Hematopoietic multipotent progenitor cell treated with erythropoietin and hydrocortisone succinate and interleukin-3 and kit ligand, for 8 days (in vitro differentiated cells): ENCODE measurements at regions not wholly inside any gene's neighbourhood (a gene's known extent, or its start where the extent isn't known, plus 50 kb on each side); places are given as distances from the start of the nearest gene placed in this dataset.

ENCODE experiments used
- DNase-seq: peaks from one replicate; pipeline ENCODE4 v3.0.0-alpha.2; 2015

GRCh38 chr3:72120806-72121778, 336.1 kb upstream of the PROK2 start:
- no peak for DNase-seq

GRCh38 chr3:72120039-72120438, 335.1 kb upstream of the PROK2 start:
- DNase-seq = no peak

DNA sequence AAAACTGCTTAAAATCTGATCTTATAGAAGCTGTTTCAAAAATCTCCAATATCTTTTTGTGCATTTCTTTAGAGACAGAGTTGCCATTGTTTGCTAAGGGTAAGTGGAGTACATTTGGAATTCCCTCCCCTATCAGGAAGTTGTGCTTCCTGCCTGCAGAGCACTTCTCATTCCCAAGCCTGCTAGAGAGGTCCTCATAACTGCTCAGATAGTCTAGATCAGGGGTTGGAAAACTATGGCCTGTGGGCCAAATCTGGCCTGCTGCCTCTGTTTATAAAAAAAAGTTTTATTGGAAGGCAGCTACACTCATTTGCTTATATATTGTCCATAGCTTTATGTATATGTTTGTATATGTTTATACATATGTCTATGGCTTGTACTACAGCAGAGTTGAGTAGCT, 333.7 kb upstream of the PROK2 start:
- DNase-seq = no peak

DNA sequence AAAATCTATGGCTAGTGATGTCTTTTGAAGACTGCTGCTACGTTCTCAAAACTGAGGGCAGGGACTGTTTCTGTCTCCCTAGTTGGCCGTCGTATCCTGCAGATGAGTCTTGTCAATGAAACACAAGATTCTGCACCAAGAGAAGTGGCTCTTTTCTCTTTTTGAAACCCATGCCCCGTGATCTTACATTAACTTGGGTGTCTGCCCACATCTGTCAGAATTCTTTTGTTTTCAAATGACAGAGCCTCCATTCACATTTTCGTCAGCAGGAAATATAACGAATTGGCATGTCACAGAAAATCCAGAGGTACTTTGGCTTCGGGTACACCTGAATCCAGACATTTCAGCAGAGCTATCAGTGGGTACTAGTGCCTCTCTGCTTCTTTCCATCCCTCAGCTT, 331.3 kb upstream of the PROK2 start:
- DNase-seq = no peak

GRCh38 chr3:72115307-72115706, 330.4 kb upstream of the PROK2 start:
- DNase-seq = no peak

- no peak for DNase-seq
Observed at GRCh38 chr3:72114773-72115172, 329.8 kb upstream of the PROK2 start.

DNA sequence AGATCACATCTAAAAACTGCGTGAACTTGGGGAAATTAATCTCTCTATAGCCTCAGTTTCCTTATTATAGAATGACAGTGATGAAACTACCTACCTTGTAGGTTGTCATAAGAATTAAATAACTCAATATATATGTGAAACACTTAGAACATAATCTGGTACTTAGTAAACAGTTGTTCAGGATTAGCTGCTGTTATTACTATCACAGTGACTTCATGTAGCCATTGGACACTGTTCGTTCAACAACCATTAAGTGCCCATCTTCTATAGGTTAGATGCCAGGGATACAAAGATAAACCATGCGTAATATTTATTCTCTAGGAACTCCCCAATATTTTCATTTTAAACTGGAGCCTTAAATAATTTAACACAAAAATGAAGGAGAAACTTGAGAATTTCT, 329.0 kb upstream of the PROK2 start:
- no peak for DNase-seq

DNA sequence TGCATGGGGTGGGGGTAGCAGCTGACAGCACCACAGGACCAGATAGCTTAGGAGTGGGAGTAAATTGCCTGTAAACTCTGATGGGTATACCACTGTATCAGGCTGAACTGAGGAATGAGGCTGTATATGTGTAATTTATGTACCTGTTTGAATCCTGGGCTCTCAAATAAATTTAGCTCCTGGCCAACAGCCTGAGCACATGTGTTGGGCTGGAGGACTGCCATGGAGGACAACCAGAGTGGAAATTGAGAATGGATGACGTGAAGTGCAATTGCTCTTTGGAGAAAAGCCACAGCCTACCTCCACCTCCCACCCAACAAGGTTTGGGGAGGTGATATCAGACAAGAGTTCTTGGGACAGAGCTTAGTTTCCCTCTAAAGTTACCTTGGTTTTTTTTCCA, 328.6 kb upstream of the PROK2 start:
- no peak for DNase-seq

DNA sequence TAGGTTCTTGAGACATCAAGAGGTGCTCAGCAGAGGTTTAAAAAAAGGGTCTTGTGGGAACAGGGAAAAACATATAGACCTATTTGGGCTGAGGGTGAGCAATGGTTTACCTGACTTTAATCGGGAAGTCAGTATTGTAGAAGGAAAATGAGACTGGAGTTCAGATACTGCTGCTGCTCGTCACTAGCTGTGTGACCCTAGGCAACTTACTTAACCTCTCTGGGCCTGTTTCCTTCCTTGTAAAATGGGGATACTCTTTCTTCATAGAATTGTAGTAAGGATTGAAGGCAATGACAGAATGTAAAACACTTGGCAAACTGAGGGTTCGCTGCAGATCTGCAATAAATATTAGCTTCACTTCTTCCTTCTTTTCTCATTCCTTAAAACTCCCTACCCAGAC, 327.5 kb upstream of the PROK2 start:
- no peak for DNase-seq

- no peak for DNase-seq
Observed at GRCh38 chr3:72111265-72112205, 326.6 kb upstream of the PROK2 start.

DNA sequence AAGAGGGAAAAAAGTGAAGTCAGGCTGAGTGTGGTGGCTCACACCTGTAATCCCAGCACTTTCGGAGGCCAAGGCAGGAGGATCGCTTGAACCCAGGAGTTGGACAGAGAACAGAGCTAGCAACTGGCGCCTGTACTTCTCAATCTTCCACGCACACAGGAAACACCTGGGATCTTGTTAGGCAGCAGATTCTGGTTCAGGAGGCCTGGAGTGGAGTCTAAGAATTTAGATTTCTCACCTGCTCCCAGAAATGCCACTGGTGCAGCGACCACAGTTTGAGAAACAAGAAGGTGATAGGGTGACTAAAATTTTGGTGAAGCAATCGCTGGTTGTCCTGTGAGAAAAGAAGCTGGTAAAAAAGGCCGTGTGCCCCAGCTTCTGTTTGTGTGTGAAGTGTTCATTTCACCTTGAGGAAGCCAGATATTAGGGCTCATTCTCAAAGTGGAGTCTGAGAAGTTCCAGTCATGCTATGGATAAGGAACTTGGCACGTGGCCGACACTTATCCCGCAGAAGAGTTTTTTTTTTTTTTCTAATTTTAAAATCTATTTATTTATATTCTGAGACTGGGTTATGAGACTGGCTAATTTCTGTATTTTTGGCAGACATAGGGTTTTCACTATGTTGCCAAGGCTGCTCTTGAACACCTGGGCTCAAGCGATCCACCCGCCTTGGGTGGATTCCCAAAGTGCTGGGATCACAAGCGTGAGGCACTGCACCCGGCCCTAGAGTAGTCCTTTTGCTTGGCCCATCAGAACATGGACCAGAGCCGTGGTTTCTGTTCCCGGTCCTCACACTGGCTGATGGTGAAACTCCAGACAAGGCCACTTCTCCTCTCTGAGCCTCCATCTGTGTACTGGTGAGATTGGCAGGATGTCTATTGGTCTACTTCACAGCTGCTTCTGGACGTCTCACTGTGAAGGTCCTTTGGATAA, 324.6 kb upstream of the PROK2 start:
- DNase-seq = no peak

DNA sequence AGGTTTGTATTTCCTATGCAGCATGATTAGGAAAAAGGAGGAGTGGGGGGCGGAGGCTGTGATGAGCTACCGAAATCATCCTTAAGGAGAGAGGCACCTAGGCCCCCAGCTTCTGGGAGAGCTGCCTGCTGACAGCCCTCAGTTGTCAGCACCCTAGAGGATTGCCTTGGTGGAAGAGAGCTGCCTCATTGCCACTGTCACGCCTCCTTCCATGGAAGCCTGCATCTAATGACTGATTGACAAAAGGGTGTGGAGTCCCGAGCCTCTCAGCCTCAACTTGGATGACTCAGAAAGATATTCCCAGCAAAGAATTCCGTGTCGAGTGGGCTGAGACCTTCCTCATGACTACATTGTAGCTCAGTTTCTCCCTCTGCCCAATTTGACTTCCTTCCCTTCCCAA, 320.4 kb upstream of the PROK2 start:
- DNase-seq = no peak

GRCh38 chr3:72102112-72102616, 317.2 kb upstream of the PROK2 start:
- no peak for DNase-seq

GRCh38 chr3:72101494-72101893, 316.5 kb upstream of the PROK2 start:
- no peak for DNase-seq

GRCh38 chr3:72100601-72101187, 315.7 kb upstream of the PROK2 start:
- DNase-seq = peak; percentile 19

DNA sequence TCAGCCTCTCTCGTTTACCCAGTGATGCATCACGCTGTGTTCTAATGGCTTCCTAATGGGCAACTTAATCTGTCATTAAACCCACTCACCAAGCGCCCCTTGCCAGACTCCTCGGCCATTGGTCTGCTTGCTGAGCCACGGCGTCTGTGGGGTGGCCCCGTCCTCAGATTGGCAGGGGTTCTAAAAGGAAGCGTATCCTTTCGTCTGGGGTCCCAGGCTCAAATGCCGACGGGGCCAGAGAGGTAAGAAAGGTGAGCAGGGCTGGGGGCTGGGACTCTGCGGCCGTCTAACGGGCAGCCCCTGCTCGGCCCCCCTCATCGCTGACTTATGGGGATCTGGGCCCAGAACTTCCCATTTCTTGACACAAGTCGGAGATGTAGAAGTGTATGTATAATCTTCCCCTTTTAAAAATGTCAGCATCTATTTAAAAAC, 315.1 kb upstream of the PROK2 start:
- DNase-seq = no peak

DNA sequence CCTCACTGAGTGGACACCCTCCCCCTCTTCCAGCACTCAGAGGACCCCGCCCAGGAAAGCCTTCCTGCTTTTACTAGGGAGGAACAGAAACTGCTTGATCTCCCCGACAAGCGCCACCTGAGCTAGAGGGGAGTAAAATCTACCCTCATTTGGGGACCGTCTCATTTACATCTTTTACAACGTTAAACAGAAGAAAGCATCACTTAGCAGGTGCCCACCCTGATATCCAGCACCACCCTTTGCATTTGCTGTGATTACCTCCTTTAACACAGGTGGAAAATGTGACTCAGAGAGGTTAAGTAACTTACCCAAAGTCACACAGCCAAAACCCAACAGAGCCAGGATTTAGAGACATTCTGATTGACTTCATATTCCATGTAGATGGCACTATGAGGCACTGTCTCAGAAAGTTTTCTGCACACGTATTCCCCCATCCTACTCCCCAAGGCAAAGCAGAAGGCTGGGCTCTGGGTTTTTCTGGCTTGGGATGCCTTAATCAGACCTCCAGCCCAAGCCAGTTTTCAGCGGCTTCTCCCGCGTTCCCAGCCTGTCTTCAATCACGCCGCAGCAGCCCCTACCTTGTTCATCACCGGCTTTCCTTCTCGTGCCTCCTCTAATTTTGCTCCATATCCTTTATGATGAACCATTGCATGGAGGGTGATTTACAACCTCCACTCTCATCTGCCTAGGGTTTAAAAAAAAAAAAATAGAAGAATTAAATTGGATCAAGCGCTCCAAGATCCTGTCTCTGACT, 314.6 kb upstream of the PROK2 start:
- no peak for DNase-seq

GRCh38 chr3:72097053-72097452, 312.1 kb upstream of the PROK2 start:
- DNase-seq = no peak

GRCh38 chr3:72095521-72095920, 310.6 kb upstream of the PROK2 start:
- DNase-seq = no peak

DNA sequence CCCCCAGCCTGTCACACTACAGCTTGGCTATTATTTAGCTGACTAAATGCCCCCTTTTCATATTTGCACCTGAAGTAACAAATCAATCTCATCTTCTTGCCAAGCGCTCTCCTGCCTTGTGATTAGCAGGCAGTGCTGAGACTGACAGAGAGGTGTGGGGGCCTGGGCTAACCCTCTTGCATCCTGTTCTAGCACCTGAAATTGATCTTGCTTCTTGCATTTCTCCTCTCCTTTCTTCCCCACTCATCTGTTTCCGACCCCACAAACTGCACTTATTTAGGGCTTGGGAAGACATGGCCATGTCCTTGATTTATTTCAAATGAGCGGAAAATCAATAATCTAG, 309.0 kb upstream of the PROK2 start:
- no peak for DNase-seq

DNA sequence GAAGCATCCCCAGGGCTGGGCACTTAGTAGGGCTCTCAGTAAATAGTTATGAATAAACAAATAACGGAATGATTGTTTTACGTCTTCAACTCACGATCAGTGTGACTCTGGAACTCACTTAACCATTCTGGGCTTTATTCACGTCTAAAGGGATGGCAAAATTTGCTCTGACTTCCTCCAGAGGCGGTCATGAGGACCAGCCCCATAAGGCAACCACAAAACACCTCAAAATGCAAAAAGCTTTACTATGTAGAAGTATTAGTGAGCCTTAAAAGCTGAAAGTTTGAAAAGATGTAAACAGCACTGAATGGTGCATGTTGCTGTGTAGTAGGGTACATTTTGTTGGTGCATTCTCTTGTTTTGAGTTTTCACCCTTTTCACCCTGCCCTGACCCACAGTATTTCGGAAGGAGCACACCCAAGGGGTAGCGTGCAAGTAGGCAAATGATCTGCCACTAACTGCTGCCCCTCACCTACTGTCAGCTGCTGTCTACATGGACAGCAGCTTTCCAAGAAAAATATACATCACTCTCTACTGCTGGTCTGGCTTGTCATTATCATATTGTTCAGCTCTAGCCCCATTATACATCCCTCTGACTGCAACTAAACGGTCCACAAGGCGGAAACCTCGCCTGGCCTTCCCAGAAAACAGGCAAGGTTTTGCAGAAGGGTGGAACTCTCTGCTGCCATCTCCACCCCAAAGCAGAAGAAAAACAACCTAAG, 308.5 kb upstream of the PROK2 start:
- no peak for DNase-seq
